ENCODE measurements at regions not wholly inside any gene's neighbourhood (a gene's known extent, or its start where the extent isn't known, plus 50 kb on each side); places are given as distances from the start of the nearest gene placed in this dataset.

- TF ChIP-seq, protein P1, sequence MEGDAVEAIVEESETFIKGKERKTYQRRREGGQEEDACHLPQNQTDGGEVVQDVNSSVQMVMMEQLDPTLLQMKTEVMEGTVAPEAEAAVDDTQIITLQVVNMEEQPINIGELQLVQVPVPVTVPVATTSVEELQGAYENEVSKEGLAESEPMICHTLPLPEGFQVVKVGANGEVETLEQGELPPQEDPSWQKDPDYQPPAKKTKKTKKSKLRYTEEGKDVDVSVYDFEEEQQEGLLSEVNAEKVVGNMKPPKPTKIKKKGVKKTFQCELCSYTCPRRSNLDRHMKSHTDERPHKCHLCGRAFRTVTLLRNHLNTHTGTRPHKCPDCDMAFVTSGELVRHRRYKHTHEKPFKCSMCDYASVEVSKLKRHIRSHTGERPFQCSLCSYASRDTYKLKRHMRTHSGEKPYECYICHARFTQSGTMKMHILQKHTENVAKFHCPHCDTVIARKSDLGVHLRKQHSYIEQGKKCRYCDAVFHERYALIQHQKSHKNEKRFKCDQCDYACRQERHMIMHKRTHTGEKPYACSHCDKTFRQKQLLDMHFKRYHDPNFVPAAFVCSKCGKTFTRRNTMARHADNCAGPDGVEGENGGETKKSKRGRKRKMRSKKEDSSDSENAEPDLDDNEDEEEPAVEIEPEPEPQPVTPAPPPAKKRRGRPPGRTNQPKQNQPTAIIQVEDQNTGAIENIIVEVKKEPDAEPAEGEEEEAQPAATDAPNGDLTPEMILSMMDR (IDR thresholded peaks at IDR 0.05): no peak
- no peak for TF ChIP-seq POLR2A (IDR thresholded peaks at IDR 0.05)
These were observed 85.9 kb downstream of the NR2F2 start for GRCh38 chr15:96416218-96416933.
